NCI-H2196 treated with DMSO at 0.1 percent for 48 hours (cell line): ENCODE measurements at regions not wholly inside any gene's neighbourhood (a gene's known extent, or its start where the extent isn't known, plus 50 kb on each side); places are given as distances from the start of the nearest gene placed in this dataset.

Source experiments
- DNase-seq: peaks from one replicate; lab custom pipeline; 2025; ENCODE audit not compliant: unreplicated experiment; lab: John Stamatoyannopoulos, UW

DNA sequence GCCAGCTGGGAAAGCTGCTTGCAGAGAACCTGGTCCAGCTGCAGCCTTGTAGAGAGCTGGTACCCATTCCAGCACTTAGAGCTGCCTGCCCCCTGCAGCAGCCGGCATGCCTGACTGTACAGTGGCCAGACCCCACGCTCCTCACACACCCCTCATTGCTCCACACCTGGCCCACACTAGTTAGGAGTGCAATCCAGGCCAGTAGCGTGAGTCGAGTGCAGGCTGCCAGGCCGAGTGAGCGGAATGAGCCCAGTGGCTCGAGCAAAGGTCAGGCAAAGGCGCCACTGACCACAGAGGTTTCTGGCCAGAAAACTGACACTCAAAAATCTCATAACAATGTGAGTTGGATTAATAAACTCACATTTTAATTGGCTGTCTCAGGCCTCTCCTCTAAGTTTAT lies 921.7 kb upstream of the KCND2 start:
- DNase-seq = no peak

DNA sequence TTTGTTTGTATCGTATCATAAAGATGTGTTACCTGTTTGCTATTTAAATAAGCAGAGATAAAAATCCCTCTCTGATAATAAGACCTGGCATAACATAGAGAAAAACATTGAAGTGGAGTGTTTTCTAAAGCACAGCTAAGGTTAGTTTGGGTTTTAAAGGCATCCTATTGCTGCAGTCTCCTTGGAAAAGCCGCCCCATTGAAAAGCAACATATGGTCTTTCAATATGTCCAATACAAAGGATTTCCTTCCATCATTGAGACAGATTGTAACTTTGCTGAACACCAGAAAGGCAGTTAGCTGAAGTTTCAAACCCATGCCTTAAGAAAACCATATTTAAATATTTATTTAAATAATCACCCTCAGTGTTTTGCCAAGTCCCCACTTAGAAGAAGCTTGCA lies 898.5 kb upstream of the KCND2 start:
- no peak for DNase-seq

DNA sequence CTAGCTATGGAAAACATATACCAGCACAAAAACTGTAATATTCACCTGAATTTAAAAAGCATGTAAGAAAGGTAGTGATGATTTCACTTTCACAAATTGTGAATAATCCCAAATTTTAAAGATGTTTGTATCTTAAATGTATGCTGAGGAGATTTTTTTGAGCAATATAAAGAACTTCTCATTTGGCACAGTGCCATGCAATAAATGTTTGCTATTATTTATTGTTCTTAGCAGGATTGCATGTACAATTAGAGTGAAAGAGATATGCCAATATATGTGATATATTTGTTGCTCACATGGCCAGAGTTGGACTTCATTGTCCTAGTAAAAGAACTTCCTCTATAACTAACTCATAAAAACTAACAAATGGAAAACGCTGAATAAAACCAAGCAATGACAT lies 895.1 kb upstream of the KCND2 start:
- DNase-seq = no peak

DNA sequence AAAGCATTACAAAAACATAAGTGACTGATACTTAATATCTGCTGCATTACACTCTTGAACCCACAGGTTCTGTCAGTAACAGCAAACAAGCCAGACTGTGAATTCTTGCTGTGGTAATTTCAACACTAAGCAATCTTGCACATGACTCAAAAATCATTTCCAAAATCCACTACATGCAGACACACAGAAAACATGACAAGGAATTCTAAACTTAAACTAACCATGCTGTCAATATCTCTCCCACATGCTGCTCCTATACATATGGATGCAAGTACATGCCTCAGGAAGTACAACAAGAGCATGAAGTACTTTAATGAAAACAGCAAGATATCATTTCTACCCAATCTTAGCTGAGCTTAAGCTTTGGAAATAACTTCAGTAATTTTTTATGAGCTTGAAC lies 890.2 kb upstream of the KCND2 start:
- DNase-seq = no peak

DNA sequence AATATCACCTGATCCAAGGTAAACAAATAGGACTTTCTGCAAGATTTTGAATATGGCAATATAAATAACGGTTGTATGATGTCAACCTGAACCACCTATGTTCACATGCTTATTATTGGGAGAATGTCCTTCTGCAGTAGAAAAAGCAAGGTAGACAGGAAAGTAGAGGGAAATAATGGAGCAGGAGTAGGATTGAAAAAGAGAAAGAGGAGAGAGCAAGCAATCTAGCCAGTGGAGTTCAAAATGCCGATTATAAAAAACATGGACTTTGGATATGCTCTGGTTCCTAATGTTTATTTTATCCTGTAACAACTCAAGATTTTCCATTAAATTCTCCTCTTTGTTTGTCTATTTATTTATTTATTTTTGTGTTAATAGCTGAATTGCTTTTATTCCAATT lies 878.0 kb upstream of the KCND2 start:
- DNase-seq = no peak

DNA sequence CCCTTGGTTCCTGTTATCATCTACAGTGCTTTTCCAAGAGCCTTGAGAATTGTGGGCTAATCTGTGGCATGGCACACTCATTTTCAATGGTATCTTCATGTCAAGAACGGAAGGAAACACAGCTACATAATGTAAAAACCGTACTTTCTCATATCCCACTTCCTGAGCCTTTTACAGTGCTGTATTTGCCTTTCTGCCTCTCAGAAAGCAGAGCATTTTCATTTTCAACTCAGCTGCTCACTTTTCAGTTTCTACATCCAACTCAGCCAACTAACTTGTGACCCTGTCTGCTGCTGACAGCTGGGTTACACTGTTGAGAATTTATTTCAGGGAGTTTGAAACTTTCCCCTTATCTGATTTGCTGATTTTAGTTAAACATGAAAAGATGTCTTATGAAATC lies 875.8 kb upstream of the KCND2 start:
- no peak for DNase-seq

DNA sequence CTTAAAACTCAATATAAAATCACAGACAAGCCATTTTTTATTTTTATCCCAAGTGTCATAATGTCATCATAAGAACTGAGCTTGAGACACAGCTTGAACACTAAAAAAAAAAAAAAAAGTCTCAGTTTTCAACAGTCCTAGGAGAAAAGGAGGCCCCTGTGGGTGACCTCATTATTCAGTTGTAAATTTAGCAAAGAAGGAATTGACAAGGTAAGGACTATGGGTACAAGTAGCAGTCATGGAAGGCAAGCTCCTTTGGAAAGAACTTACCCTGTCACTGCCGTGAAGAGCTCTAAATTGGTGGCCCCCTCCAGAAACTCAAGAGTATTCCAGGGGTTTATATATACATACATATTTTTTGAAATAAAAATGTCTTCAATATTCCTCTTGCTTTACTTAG lies 864.4 kb upstream of the KCND2 start:
- no peak for DNase-seq

DNA sequence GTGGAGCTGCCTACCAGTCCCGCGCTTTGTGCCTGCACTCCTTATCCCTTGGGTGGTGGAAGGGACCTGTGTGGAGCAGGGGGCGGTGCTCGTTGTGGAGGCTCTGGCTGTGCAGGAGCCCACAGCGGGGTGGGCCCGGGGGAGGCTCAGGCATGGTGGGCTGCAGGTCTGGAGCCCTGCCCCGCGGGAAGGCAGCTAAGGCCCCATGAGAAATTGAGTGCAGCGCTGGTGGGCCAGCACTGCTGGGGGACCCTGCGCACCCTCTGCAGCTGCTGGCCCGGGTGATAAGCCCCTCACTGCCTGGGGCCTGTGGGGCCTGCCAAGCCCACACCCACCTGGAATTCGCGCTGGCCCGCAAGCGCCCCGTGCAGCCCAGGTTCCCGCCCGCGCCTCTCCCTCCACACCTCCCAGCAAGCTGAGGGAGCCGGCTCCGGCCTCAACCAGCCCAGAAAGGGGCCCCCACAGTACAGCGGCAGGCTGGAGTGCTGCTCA lies 859.6 kb upstream of the KCND2 start:
- DNase-seq = no peak

DNA sequence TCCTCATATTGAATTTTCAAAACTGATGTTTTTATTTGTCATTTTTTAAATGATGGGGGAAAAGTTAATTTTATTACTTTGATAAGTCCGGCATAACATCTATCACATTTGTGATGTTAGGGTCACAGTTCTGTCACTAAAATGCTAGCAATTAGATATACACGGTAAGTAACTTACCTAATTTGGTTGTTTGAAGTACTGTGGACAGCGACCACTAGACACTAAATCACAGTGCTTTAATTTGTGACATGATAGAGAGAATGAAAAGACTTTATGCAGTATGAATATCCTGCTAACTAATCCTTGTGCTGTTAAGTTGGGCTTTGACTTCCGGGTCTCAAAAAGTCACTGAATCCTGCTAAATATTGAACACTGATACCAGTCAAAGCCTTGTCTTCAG lies 857.3 kb upstream of the KCND2 start:
- DNase-seq = no peak

DNA sequence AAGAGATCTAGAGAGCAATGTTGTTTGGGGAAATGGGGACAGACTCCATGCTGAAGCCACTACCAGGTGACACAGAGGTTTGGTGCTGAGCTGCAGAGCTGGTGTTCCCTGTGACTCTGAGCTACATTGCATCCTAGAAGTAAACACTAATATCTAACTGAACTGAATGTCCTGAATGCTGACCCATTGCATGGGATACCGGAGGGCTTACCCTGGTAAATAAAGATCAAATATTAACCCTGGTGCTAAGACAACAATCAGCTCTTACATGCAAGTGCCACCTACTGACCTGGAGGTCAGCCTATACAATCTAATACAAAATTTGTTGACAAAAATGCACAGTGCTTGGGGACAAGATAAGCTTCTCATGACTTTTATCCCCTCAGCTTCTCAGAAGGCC lies 851.3 kb upstream of the KCND2 start:
- DNase-seq = no peak

DNA sequence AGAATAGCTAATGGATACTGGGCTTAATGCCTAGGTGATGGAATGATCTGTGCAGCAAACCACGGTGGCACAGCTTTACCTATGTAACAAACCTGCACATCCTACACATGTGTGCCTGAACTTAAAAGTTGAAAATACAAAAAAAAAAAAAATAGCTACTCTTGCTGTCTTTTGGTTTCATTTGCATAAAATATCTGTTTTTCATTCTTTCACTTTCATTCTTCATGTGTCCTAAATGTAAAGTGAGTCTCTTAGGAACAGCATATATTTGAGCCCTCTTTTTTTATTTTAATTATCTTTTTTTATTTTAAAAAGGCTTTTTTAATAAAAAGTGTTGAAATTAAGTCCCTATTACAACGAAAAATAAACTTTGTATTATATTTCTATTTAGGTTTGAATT lies 836.1 kb upstream of the KCND2 start:
- no peak for DNase-seq

DNA sequence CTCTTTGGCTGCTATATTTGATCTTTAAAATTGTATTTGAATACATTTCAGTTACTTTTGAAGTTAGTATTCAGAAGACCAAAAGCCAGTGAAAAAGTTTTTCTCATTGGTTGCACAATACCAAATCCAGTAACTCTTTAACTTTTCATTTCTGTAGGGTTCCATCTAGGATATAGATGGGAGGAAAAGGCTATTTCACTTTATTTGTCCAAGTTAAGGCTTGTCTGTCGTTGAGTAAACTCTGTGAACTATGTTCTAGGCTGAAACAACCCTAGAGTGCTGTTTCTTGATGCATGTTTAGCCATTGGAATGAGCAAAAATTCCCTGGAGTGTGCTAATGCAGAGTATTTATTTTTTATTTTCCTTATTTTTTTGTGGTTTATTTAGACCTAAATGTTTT lies 834.7 kb upstream of the KCND2 start:
- DNase-seq = no peak

DNA sequence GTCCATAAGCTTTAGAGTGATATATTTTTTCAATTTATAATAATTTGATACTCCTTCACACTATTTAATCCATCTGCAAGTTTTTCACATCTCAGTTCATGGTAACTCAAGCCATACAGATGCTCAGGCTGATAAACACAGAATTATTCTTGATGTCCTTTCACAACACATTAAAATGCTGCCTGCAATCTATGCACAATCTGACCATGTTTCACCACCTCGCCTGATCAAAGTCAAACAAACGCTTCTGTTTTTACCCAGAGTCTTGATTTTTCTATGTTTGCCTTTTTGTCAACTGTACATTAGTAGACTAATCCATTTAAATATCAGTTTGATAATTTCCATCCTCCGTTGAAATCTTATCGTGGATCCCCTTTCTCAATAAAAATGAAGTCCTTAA lies 833.8 kb upstream of the KCND2 start:
- no peak for DNase-seq

DNA sequence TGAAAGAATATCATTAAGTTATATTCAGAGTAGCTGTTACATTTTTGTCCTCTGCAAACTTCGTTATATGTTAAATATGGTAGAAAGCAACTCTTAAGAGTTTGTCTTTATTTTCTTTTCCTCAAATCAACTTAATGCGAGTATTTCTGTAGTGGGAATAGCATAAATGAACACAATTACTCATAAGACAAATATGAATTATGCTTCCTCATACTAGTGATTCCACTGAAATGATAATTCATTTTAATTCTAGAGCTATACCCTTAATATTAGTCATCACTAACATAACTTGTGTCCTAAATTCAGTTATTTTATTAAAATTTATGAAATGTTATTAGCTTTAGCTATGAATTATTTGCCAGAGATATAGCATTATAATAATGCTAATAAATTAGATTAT lies 820.6 kb upstream of the KCND2 start:
- DNase-seq = no peak

DNA sequence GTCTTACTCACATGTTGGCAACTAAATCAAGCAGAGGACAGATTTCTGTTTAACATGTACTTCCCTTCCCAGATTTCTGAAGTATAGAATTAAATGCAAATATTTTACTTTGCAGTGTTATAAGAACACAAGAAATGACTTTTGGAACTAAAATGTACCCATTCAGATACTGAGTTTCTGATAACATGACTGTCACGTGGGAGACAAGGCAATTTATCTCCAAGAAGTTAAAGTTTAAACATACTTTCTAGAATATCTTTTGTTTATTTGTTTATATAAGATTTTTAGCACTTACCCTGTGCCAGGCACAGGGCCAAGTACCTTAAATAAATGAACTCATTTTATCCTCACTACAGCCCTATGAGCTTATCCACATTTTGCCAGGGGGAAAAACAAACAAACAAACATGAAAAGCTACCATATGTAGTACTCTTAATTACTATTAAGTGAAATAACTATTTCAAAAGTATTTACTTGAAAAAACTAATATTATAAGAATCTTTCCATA lies 807.1 kb upstream of the KCND2 start:
- DNase-seq = no peak

DNA sequence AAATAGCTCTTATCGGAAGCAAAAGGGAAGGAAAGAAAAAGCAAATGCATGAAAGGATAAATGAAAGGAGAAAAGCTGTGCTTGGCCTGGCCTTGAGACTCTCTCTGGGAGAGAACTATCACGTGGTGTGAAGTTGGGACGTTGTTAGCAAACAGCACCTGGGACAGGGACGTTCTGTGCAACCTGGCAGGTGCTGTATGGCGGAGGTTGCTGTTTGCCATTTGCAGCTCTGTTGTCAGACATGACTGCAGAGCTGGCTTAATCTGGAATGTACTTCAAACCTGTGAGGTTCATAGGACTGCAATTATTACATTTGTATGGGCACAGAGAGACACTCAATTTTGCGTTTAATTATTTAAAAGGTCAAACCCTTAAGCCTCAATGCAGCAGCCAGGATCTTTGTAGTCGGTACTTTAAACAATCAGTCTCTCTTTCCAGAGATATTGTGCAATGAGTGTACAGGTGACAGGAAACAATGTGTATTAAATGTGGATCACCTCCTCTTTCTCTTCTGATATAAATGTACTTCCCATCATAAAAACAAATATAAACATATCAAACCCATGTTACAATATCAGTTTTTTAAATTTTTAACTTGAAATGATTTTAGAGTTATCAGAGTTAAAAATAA lies 800.5 kb upstream of the KCND2 start:
- DNase-seq = peak; percentile 90

DNA sequence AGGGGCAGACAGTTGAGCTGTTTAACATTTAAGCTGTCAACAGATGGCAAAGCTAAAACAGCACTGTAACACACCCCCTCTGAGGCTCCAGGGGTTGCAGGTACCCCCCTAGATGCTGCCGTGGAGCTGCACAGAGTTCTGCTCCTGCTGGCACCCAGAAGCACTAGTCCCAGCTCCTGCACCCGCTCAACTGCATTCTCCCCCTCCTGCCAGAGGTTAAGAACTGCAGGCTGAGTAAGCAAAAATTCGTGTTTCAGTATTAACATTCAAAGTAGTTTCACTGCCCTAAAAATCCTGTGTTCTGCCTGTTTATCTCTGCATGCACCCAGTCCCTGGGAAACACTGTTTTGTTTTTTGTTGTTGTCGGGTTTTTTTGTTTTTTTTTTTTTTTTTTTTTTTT lies 790.8 kb upstream of the KCND2 start:
- no peak for DNase-seq

DNA sequence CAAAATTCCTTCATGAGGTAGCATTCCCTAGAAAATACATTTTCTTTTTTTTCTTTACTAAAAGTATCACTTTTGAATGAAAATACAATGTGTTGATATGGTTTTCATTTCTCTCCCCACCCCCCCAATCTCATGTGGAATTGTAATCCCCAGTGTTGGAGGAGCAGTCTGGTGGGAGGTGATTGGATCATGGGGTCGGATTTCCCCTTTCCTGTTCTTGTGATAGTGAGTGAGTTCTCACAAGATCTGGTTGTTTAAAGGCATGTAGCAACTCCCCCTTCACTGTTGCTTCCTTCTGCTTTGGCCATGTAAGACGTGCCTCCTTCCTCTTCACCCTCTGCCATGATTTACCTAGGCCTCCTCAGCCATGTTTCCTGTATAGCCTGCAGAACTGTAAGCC lies 790.3 kb upstream of the KCND2 start:
- no peak for DNase-seq

DNA sequence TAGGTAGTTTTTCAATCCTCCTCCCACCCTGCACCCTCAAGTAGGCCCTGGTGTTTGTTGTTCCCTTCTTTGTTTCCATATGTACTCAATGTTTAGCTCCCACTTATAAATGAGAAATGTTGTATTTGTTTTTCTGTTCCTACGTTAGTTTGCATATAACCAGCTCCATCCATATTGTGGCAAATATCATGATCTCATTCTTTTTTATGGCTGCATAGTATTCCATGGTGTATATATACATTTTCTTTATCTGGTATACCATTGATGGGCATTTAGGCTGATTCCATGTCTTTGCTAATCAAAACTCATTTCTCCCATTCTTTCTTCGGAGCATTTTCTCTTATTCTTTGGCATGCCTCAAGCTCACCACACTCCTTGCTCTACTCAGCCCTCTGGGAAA lies 789.6 kb upstream of the KCND2 start:
- no peak for DNase-seq

DNA sequence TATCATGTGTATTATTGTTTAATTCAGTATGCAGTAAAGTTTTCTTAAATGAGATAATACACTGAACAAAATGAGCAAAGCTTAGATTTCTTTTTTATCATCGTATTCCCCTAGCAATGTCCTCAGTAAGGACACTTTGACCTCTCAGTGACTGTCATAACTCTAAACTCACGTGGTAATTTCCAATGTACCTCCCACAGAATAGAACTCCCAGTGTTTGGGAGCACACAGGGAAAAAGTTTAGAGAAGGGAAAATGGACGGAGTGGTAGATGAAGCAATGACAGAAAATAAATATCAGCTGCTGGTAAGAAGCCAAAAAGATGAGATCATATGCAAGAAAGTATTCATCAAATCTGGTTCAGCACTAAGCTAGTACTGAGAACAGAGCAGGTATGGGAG lies 758.6 kb upstream of the KCND2 start:
- no peak for DNase-seq

DNA sequence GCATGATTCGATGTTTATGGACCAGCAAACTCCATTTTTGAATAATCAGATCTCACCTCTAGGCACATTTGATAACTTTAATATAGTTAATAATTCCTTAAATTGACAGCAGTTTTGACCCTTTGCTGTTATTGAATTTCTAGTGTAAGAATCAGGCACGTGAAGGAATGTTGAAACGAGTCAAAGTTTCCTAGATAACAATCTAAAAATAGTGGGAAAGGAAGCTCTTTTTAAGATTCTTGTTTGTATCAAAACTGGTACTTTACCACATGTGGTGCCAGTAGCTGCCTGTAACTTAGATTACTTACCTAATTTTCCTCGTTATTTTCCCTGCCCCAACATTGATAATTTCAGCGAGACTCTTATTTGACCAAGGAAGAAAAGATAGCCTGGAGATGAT lies 757.8 kb upstream of the KCND2 start:
- no peak for DNase-seq

DNA sequence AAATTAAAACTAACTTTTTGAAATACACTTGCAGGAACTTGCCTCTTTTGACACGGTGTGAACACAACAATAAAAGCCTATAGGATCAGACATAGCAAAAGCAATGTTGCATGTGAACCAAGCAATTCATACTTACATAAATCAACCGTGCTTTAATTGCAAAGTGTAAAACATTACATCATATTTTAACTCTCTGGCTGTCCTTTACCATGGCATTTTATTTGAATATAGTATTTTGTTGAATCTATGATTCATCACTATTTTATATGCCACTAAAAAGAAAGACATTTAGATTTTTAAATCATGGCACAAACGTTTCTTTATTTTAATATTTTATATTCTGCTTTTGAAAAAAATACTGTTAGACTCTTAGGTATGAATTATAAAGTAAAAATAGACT lies 757.0 kb upstream of the KCND2 start:
- DNase-seq = no peak

DNA sequence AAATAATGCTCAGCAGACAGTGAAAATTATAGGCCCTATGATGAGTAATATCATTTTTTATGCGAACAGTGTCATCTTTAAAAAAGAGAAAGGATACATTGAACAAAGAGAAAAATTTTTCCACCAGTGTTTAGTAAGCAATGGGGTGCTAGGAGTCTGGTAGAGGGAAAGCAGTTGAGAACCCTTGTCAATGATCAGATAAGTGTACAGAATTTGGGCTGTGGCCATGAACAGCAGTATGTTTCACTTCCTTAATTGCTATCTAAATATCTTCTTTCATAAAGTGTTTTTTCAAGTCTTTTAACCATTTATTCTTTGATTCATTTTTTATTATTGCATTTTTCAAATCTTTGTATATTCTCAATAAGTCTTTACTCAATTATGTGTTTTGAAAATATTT lies 750.7 kb upstream of the KCND2 start:
- DNase-seq = no peak
